ENCODE measurements at regions not wholly inside any gene's neighbourhood (a gene's known extent, or its start where the extent isn't known, plus 50 kb on each side); places are given as distances from the start of the nearest gene placed in this dataset.

GRCh38 chr18:22505141-22505591 is 87.5 kb upstream of the CTAGE1 start:
- H3K4me1 ChIP-seq (ENCODE audit: control insufficient read depth, insufficient read depth, low read length): no peaks in the 10 kb centered on the region
- H3K36me3 ChIP-seq (ENCODE audit: control insufficient read depth, insufficient read depth, low read length): no peaks in the 10 kb centered on the region
- H3K9ac ChIP-seq (ENCODE audit: low read depth, low read length): no peak overlapping the region
- no peaks in the 10 kb centered on the region for H3K9me3 ChIP-seq (ENCODE audit: control insufficient read depth, insufficient read depth, low read length)
- no peak overlapping the region for H3K4me3 ChIP-seq (ENCODE audit: low read depth, low read length)
- H3K27me3 ChIP-seq (ENCODE audit: control insufficient read depth, insufficient read depth, low read length): no peaks in the 10 kb centered on the region

- no peak overlapping the region for H3K9ac ChIP-seq (ENCODE audit: low read depth, low read length)
- H3K36me3 ChIP-seq (ENCODE audit: control insufficient read depth, insufficient read depth, low read length): no peaks in the 10 kb centered on the region
- no peaks in the 10 kb centered on the region for H3K4me1 ChIP-seq (ENCODE audit: control insufficient read depth, insufficient read depth, low read length)
- H3K27me3 ChIP-seq (ENCODE audit: control insufficient read depth, insufficient read depth, low read length): no peaks in the 10 kb centered on the region
- H3K9me3 ChIP-seq (ENCODE audit: control insufficient read depth, insufficient read depth, low read length): no peaks in the 10 kb centered on the region
- H3K4me3 ChIP-seq (ENCODE audit: low read depth, low read length): no peak overlapping the region
Observed at GRCh38 chr18:22507055-22507454, 89.3 kb upstream of the CTAGE1 start.

- H3K4me1 ChIP-seq (ENCODE audit: control insufficient read depth, insufficient read depth, low read length): no peaks in the 10 kb centered on the region
- H3K9me3 ChIP-seq (ENCODE audit: control insufficient read depth, insufficient read depth, low read length): no peaks in the 10 kb centered on the region
- H3K27me3 ChIP-seq (ENCODE audit: control insufficient read depth, insufficient read depth, low read length): no peaks in the 10 kb centered on the region
- no peak overlapping the region for H3K9ac ChIP-seq (ENCODE audit: low read depth, low read length)
- H3K36me3 ChIP-seq (ENCODE audit: control insufficient read depth, insufficient read depth, low read length): no peaks in the 10 kb centered on the region
- H3K4me3 ChIP-seq (ENCODE audit: low read depth, low read length): no peak overlapping the region
Observed at GRCh38 chr18:22509423-22509822, 91.7 kb upstream of the CTAGE1 start.

GRCh38 chr18:22510697-22511096 is 93.0 kb upstream of the CTAGE1 start:
- no peaks in the 10 kb centered on the region for H3K27me3 ChIP-seq (ENCODE audit: control insufficient read depth, insufficient read depth, low read length)
- no peak overlapping the region for H3K4me3 ChIP-seq (ENCODE audit: low read depth, low read length)
- no peaks in the 10 kb centered on the region for H3K9me3 ChIP-seq (ENCODE audit: control insufficient read depth, insufficient read depth, low read length)
- H3K4me1 ChIP-seq (ENCODE audit: control insufficient read depth, insufficient read depth, low read length): no peaks in the 10 kb centered on the region
- H3K36me3 ChIP-seq (ENCODE audit: control insufficient read depth, insufficient read depth, low read length): no peaks in the 10 kb centered on the region
- H3K9ac ChIP-seq (ENCODE audit: low read depth, low read length): no peak overlapping the region

GRCh38 chr18:22513721-22514481 is 96.2 kb upstream of the CTAGE1 start:
- Histone ChIP-seq H3K27me3 (ENCODE audit: control insufficient read depth, insufficient read depth, low read length) (no peaks in the 10 kb centered on the region), H3K4me1 (ENCODE audit: control insufficient read depth, insufficient read depth, low read length) (no peaks in the 10 kb centered on the region), H3K9ac (ENCODE audit: low read depth, low read length) (no peak overlapping the region), H3K4me3 (ENCODE audit: low read depth, low read length) (no peak overlapping the region), H3K36me3 (ENCODE audit: control insufficient read depth, insufficient read depth, low read length) (no peaks in the 10 kb centered on the region), H3K9me3 (ENCODE audit: control insufficient read depth, insufficient read depth, low read length) (no peaks in the 10 kb centered on the region)

- H3K4me3 ChIP-seq (ENCODE audit: low read depth, low read length): no peak overlapping the region
- H3K36me3 ChIP-seq (ENCODE audit: control insufficient read depth, insufficient read depth, low read length): no peaks in the 10 kb centered on the region
- no peaks in the 10 kb centered on the region for H3K27me3 ChIP-seq (ENCODE audit: control insufficient read depth, insufficient read depth, low read length)
- H3K9ac ChIP-seq (ENCODE audit: low read depth, low read length): no peak overlapping the region
- H3K4me1 ChIP-seq (ENCODE audit: control insufficient read depth, insufficient read depth, low read length): no peaks in the 10 kb centered on the region
- H3K9me3 ChIP-seq (ENCODE audit: control insufficient read depth, insufficient read depth, low read length): no peaks in the 10 kb centered on the region
Observed at GRCh38 chr18:22514655-22515054, 96.9 kb upstream of the CTAGE1 start.

GRCh38 chr18:22515250-22515649 is 97.5 kb upstream of the CTAGE1 start:
- no peaks in the 10 kb centered on the region for H3K4me1 ChIP-seq (ENCODE audit: control insufficient read depth, insufficient read depth, low read length)
- H3K36me3 ChIP-seq (ENCODE audit: control insufficient read depth, insufficient read depth, low read length): no peaks in the 10 kb centered on the region
- H3K4me3 ChIP-seq (ENCODE audit: low read depth, low read length): no peak overlapping the region
- H3K9ac ChIP-seq (ENCODE audit: low read depth, low read length): no peak overlapping the region
- no peaks in the 10 kb centered on the region for H3K9me3 ChIP-seq (ENCODE audit: control insufficient read depth, insufficient read depth, low read length)
- H3K27me3 ChIP-seq (ENCODE audit: control insufficient read depth, insufficient read depth, low read length): no peaks in the 10 kb centered on the region

- no peaks in the 10 kb centered on the region for H3K36me3 ChIP-seq (ENCODE audit: control insufficient read depth, insufficient read depth, low read length)
Observed at GRCh38 chr18:22517356-22517755, 99.6 kb upstream of the CTAGE1 start.

GRCh38 chr18:22521026-22521707 is 103.5 kb upstream of the CTAGE1 start:
- Histone ChIP-seq H3K4me3 (ENCODE audit: low read depth, low read length) (no peak overlapping the region), H3K4me1 (ENCODE audit: control insufficient read depth, insufficient read depth, low read length) (no peaks in the 10 kb centered on the region), H3K36me3 (ENCODE audit: control insufficient read depth, insufficient read depth, low read length) (no peaks in the 10 kb centered on the region), H3K27me3 (ENCODE audit: control insufficient read depth, insufficient read depth, low read length) (no peaks in the 10 kb centered on the region), H3K9me3 (ENCODE audit: control insufficient read depth, insufficient read depth, low read length) (no peaks in the 10 kb centered on the region), H3K9ac (ENCODE audit: low read depth, low read length) (no peak overlapping the region)

More at GRCh38 chr18:22517356-22517755, 99.6 kb upstream of the CTAGE1 start:
- H3K27me3 ChIP-seq (ENCODE audit: control insufficient read depth, insufficient read depth, low read length): no peaks in the 10 kb centered on the region
- no peaks in the 10 kb centered on the region for H3K4me1 ChIP-seq (ENCODE audit: control insufficient read depth, insufficient read depth, low read length)
- no peaks in the 10 kb centered on the region for H3K9me3 ChIP-seq (ENCODE audit: control insufficient read depth, insufficient read depth, low read length)
- no peak overlapping the region for H3K4me3 ChIP-seq (ENCODE audit: low read depth, low read length)
- no peak overlapping the region for H3K9ac ChIP-seq (ENCODE audit: low read depth, low read length)

- H3K4me3 ChIP-seq (ENCODE audit: low read depth, low read length): no peak overlapping the region
- H3K9ac ChIP-seq (ENCODE audit: low read depth, low read length): no peak overlapping the region
- no peaks in the 10 kb centered on the region for H3K9me3 ChIP-seq (ENCODE audit: control insufficient read depth, insufficient read depth, low read length)
- no peaks in the 10 kb centered on the region for H3K27me3 ChIP-seq (ENCODE audit: control insufficient read depth, insufficient read depth, low read length)
- no peaks in the 10 kb centered on the region for H3K4me1 ChIP-seq (ENCODE audit: control insufficient read depth, insufficient read depth, low read length)
- H3K36me3 ChIP-seq (ENCODE audit: control insufficient read depth, insufficient read depth, low read length): no peaks in the 10 kb centered on the region
Observed at GRCh38 chr18:22523481-22523880, 105.8 kb upstream of the CTAGE1 start.

- H3K9ac ChIP-seq (ENCODE audit: low read depth, low read length): no peak overlapping the region
- H3K4me1 ChIP-seq (ENCODE audit: control insufficient read depth, insufficient read depth, low read length): no peaks in the 10 kb centered on the region
- no peaks in the 10 kb centered on the region for H3K36me3 ChIP-seq (ENCODE audit: control insufficient read depth, insufficient read depth, low read length)
- H3K27me3 ChIP-seq (ENCODE audit: control insufficient read depth, insufficient read depth, low read length): no peaks in the 10 kb centered on the region
- H3K4me3 ChIP-seq (ENCODE audit: low read depth, low read length): no peak overlapping the region
- H3K9me3 ChIP-seq (ENCODE audit: control insufficient read depth, insufficient read depth, low read length): no peaks in the 10 kb centered on the region
Observed at GRCh38 chr18:22524783-22525182, 107.1 kb upstream of the CTAGE1 start.

- H3K9me3 ChIP-seq (ENCODE audit: control insufficient read depth, insufficient read depth, low read length): no peaks in the 10 kb centered on the region
- H3K9ac ChIP-seq (ENCODE audit: low read depth, low read length): no peak overlapping the region
- no peaks in the 10 kb centered on the region for H3K27me3 ChIP-seq (ENCODE audit: control insufficient read depth, insufficient read depth, low read length)
- no peaks in the 10 kb centered on the region for H3K4me1 ChIP-seq (ENCODE audit: control insufficient read depth, insufficient read depth, low read length)
- H3K4me3 ChIP-seq (ENCODE audit: low read depth, low read length): no peak overlapping the region
- no peaks in the 10 kb centered on the region for H3K36me3 ChIP-seq (ENCODE audit: control insufficient read depth, insufficient read depth, low read length)
Observed at GRCh38 chr18:22525313-22525712, 107.6 kb upstream of the CTAGE1 start.
